Testis (tissue), 2 donors: ENCODE measurements at regions not wholly inside any gene's neighbourhood (a gene's known extent, or its start where the extent isn't known, plus 50 kb on each side); places are given as distances from the start of the nearest gene placed in this dataset.

Experiments
- POLR2A ChIP-seq: fragments of 450-650 bp; IDR thresholded peaks from one replicate; pipeline ENCODE4 v1.6.1; 2017; ENCODE audit warnings: antibody characterized with exemption, mild to moderate bottlenecking, moderate library complexity
- TF ChIP-seq, protein P1 (sequence below), 3 experiments: fragments of 450-650 bp in 2 of 3; fragments of 200-600 bp in 1 of 3; sonication (generic) in 1 of 3; IDR thresholded peaks; one replicate each; pipeline ENCODE4 v1.5.1; 2016 to 2019; ENCODE audit warnings: antibody characterized with exemption in 3 of 3, mild to moderate bottlenecking in 2 of 3, moderate library complexity in 1 of 3

DNA sequence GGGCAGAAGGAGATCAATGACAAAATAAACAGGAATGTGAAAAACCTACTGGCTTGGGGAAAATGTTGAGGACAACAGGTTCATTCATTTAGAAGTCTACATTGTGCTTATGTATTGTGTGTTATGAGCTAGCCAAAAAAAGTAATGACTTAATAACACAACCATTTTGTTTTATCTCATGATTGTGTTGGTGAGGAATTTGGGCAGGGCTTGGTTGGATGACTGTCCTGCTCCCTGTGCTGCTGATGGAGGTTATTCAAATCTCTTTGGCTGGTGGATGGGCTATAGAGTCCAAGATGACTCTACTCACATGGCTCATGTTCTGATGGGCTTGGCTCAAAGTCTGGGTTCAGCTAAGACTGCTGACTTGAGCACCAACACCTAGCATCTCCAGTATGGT, 116.3 kb downstream of the HS3ST1 start:
- TF ChIP-seq, protein P1, sequence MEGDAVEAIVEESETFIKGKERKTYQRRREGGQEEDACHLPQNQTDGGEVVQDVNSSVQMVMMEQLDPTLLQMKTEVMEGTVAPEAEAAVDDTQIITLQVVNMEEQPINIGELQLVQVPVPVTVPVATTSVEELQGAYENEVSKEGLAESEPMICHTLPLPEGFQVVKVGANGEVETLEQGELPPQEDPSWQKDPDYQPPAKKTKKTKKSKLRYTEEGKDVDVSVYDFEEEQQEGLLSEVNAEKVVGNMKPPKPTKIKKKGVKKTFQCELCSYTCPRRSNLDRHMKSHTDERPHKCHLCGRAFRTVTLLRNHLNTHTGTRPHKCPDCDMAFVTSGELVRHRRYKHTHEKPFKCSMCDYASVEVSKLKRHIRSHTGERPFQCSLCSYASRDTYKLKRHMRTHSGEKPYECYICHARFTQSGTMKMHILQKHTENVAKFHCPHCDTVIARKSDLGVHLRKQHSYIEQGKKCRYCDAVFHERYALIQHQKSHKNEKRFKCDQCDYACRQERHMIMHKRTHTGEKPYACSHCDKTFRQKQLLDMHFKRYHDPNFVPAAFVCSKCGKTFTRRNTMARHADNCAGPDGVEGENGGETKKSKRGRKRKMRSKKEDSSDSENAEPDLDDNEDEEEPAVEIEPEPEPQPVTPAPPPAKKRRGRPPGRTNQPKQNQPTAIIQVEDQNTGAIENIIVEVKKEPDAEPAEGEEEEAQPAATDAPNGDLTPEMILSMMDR (IDR thresholded peaks at IDR 0.05) = no peak
- no peak for TF ChIP-seq POLR2A
